ENCODE measurements at regions not wholly inside any gene's neighbourhood (a gene's known extent, or its start where the extent isn't known, plus 50 kb on each side); places are given as distances from the start of the nearest gene placed in this dataset.

- 77 to 87% (median 86%) methylated on average over 2 of the region's 2 CpGs for WGBS, 3 donors
- Histone ChIP-seq H3K9me3 (no peaks in the 10 kb centered on the region), H3K4me1 (ENCODE audit: insufficient read depth) (no peaks in the 10 kb centered on the region), H3K36me3 (no peaks in the 10 kb centered on the region), H3K27me3 (no peaks in the 10 kb centered on the region), H3K27ac (no peak overlapping the region), H3K4me3 (no peak overlapping the region)
- intact Hi-C loops (cut with DNase I): no loop called here
- TF ChIP-seq EP300 (IDR thresholded peaks at IDR 0.05) (no peak), POLR2A (IDR thresholded peaks at IDR 0.05) (no peak), CTCF (IDR thresholded peaks at IDR 0.05) (no peak)
- DNase-seq: no peak
Observed at GRCh38 chr4:89427782-89428181, 120.2 kb upstream of the GPRIN3 start.

- DNase-seq: no peak
- Histone ChIP-seq H3K36me3 (no peaks in the 10 kb centered on the region), H3K4me1 (ENCODE audit: insufficient read depth) (peaks cover under 1% of the 10 kb centered on the region), H3K27ac (no peak overlapping the region), H3K27me3 (no peaks in the 10 kb centered on the region), H3K4me3 (no peak overlapping the region), H3K9me3 (no peaks in the 10 kb centered on the region)
- TF ChIP-seq EP300 (IDR thresholded peaks at IDR 0.05) (no peak), POLR2A (IDR thresholded peaks at IDR 0.05) (no peak), CTCF (IDR thresholded peaks at IDR 0.05) (no peak)
- intact Hi-C loops (cut with DNase I): no loop called here
- WGBS, 3 donors: 77 to 91% (median 86%) methylated on average over 1 of the region's 1 CpG
Observed at GRCh38 chr4:89425023-89425422, 117.4 kb upstream of the GPRIN3 start.

GRCh38 chr4:89422441-89422990, 114.9 kb upstream of the GPRIN3 start:
- Histone ChIP-seq H3K4me1 (ENCODE audit: insufficient read depth) (peaks cover 3% of the 10 kb centered on the region), H3K27ac (no peak overlapping the region), H3K36me3 (no peaks in the 10 kb centered on the region), H3K4me3 (no peak overlapping the region), H3K9me3 (no peaks in the 10 kb centered on the region), H3K27me3 (no peaks in the 10 kb centered on the region)
- WGBS, 3 donors: 91 to 97% (median 94%) methylated on average over 3 of the region's 3 CpGs
- intact Hi-C loops (cut with DNase I): no loop called here
- TF ChIP-seq POLR2A (IDR thresholded peaks at IDR 0.05) (no peak), CTCF (IDR thresholded peaks at IDR 0.05) (no peak), EP300 (IDR thresholded peaks at IDR 0.05) (no peak)
- DNase-seq: no peak

GRCh38 chr4:89420507-89420906, 112.9 kb upstream of the GPRIN3 start:
- peaks cover 3% of the 10 kb centered on the region for H3K4me1 ChIP-seq (ENCODE audit: insufficient read depth)
- intact Hi-C loops (cut with DNase I): no loop called here
- DNase-seq: no peak
- H3K27ac ChIP-seq: no peak overlapping the region
- H3K4me3 ChIP-seq: no peak overlapping the region
- 91 to 99% (median 97%) methylated on average over 2 of the region's 2 CpGs for WGBS, 3 donors
- no peaks in the 10 kb centered on the region for H3K27me3 ChIP-seq
- H3K36me3 ChIP-seq: no peaks in the 10 kb centered on the region
- no peaks in the 10 kb centered on the region for H3K9me3 ChIP-seq
- no peak for TF ChIP-seq CTCF (IDR thresholded peaks at IDR 0.05)

Data from ovary (tissue), 7 donors.